AG09319 (cell line): ENCODE measurements at regions not wholly inside any gene's neighbourhood (a gene's known extent, or its start where the extent isn't known, plus 50 kb on each side); places are given as distances from the start of the nearest gene placed in this dataset.

Experiments used
- DNase-seq: peaks from one replicate; pipeline ENCODE4 v3.0.0-alpha.2; 2010; ENCODE audit warnings: low read depth; ENCODE audit errors: extremely low read depth
- TF ChIP-seq, protein P1 (sequence below): IDR thresholded peaks from 2 replicates; pipeline ENCODE4 v1.5.1; 2011; ENCODE audit warnings: low read depth, mild to moderate bottlenecking, inconsistent platforms, low read length, moderate library complexity

- TF ChIP-seq, protein P1, sequence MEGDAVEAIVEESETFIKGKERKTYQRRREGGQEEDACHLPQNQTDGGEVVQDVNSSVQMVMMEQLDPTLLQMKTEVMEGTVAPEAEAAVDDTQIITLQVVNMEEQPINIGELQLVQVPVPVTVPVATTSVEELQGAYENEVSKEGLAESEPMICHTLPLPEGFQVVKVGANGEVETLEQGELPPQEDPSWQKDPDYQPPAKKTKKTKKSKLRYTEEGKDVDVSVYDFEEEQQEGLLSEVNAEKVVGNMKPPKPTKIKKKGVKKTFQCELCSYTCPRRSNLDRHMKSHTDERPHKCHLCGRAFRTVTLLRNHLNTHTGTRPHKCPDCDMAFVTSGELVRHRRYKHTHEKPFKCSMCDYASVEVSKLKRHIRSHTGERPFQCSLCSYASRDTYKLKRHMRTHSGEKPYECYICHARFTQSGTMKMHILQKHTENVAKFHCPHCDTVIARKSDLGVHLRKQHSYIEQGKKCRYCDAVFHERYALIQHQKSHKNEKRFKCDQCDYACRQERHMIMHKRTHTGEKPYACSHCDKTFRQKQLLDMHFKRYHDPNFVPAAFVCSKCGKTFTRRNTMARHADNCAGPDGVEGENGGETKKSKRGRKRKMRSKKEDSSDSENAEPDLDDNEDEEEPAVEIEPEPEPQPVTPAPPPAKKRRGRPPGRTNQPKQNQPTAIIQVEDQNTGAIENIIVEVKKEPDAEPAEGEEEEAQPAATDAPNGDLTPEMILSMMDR = no peak
- no peak for DNase-seq
These were observed 113.4 kb downstream of the ZBTB18 start for GRCh38 chr1:244164511-244164890.

GRCh38 chr1:244165021-244165420, 113.9 kb downstream of the ZBTB18 start:
- TF ChIP-seq, protein P1 = no peak
- DNase-seq = no peak

- TF ChIP-seq, protein P1 = no peak
- DNase-seq = no peak
These were observed 114.6 kb downstream of the ZBTB18 start for GRCh38 chr1:244165701-244166100.

GRCh38 chr1:244171241-244171985, 120.3 kb downstream of the ZBTB18 start:
- no peak for DNase-seq
- TF ChIP-seq, protein P1 = no peak

DNA sequence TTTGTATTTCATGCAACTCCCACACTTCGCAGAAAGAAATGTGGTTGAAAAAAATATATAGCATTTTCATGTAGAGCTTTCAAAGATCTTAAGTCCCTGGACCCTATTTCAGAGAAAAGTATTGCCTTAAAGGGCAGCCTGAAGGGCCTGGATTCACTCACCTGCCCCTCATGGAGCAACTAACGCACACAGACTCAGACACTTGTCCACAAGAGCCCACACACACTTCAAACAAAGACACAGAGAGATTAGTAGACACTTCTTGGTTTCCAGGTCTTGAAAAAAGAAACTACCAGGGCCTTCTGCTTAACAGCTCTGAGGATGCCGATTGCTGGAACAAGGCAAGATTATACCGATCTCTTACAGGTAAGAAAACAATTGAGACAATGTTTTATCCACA, 122.2 kb downstream of the ZBTB18 start:
- no peak for DNase-seq
- TF ChIP-seq, protein P1 = no peak

DNA sequence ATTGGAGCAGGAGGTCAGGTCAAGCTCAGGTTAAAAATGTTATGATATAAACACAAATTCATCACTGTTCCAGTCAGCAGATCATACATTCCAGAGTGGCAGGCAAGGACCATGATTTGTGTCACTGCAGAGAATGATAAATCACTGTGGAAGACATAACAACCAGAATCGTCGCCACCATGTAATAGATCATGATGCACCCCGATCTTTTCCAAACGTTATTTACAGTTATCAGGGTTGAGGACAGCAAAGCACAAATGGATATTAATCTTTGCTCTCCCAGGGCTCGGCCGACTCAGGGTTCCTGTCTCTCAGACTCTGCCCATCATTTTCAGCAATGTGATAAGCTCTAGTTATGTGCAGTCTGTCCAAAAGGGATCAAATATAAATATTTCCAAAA, 122.7 kb downstream of the ZBTB18 start:
- TF ChIP-seq, protein P1 = no peak
- DNase-seq = no peak

GRCh38 chr1:244174922-244175521, 123.9 kb downstream of the ZBTB18 start:
- no peak for DNase-seq
- TF ChIP-seq, protein P1 = no peak
